K562 (cell line): ENCODE measurements at regions not wholly inside any gene's neighbourhood (a gene's known extent, or its start where the extent isn't known, plus 50 kb on each side); places are given as distances from the start of the nearest gene placed in this dataset.

Experiments
- ATAC-seq: fragments of 200-7000 bp; cut with Tn5 transposase; 3 replicates; pipeline ENCODE4 v1.9.1; 2020; ENCODE audit warnings: moderate library complexity
- BruUV-seq: library from RNA; stranded (reverse); fragments of 400-500 nt; replicated peaks from 2 replicates; lab custom pipeline; 2021; lab: Mats Ljungman, UMichigan
- CTCF ChIA-PET: fragments of 300-600 bp; formaldehyde crosslinking; extraction: SDS; loops from one replicate; lab custom pipeline; 2021; ENCODE audit warnings: low intra/inter-chr PET ratio; lab: Yijun Ruan, JAX
- POLR2A ChIA-PET: fragments of 300-600, 350-650 bp; sonication (Branson Sonifier 250); formaldehyde crosslinking; extraction: SDS; loops from one replicate; lab custom pipeline; 2021; ENCODE audit warnings: antibody characterized with exemption, inconsistent platforms; lab: Yijun Ruan, JAX
- DNase-seq, 4 experiments: peaks; one replicate each; pipeline versions ENCODE4 v3.0.0 to v3.0.0-alpha.2; 2011 to 2018; ENCODE audit warnings: low spot score in 3 of 4, mixed read lengths in 3 of 4; ENCODE audit errors: extremely low read depth in 1 of 4
- FAIRE-seq: peaks from 2 replicates; lab custom pipeline; 2011; peaks lifted over from hg19 to GRCh38; lab: Jason Lieb, UNC
- H2AFZ ChIP-seq: 2 replicates; pipeline ENCODE4 v1.6.0; 2011; ENCODE audit warnings: low read depth, low read length, control low read depth, inconsistent platforms
- H3K27ac ChIP-seq: fragments of 200-600 bp; 3 replicates; pipeline ENCODE4 v1.8.0; 2011; ENCODE audit warnings: low read depth, mild to moderate bottlenecking, control low read depth, inconsistent platforms, low read length, moderate library complexity, mixed read lengths; ENCODE audit errors: extremely low read depth
- H3K27me3 ChIP-seq, 2 experiments: fragments of 300-600 bp in 1 of 2; 2 replicates in 1 of 2; 3 replicates in 1 of 2; pipeline versions ENCODE4 v1.6.0 to v1.8.0; 2011; ENCODE audit warnings: inconsistent platforms in 2 of 2, low read length in 2 of 2, mild to moderate bottlenecking in 1 of 2, mixed read lengths in 1 of 2, moderate library complexity in 1 of 2; ENCODE audit not compliant: control insufficient read depth in 2 of 2, insufficient read depth in 2 of 2
- H3K36me3 ChIP-seq: fragments of 300-600 bp; 3 replicates; pipeline ENCODE4 v1.8.0; 2011; ENCODE audit warnings: mild to moderate bottlenecking, low read length, inconsistent platforms; ENCODE audit not compliant: control insufficient read depth, insufficient read depth
- H3K4me1 ChIP-seq, 2 experiments: fragments of 200-600 bp in 1 of 2; replicated peaks in 1 of 2; 2 replicates in 1 of 2; 3 replicates in 1 of 2; pipeline versions ENCODE4 v1.5.1 to v1.8.0; 2011; ENCODE audit warnings: inconsistent platforms in 2 of 2, low read length in 2 of 2, mild to moderate bottlenecking in 1 of 2, mixed read lengths in 1 of 2, moderate library complexity in 1 of 2; ENCODE audit not compliant: control insufficient read depth in 2 of 2, insufficient read depth in 2 of 2
- H3K4me2 ChIP-seq: 2 replicates; pipeline ENCODE4 v1.6.1; 2011; ENCODE audit warnings: low read length, control low read depth, inconsistent platforms, mixed read lengths; ENCODE audit not compliant: insufficient read depth
- H3K4me3 ChIP-seq: fragments of 200-600 bp; sonication (generic), shearing (Covaris generic); 2 replicates; pipeline ENCODE4 v1.5.1; 2016; ENCODE audit warnings: control low read depth, inconsistent platforms
- H3K79me2 ChIP-seq: fragments of 200-600 bp; 3 replicates; pipeline ENCODE4 v1.8.0; 2011; ENCODE audit warnings: low read length, inconsistent platforms; ENCODE audit not compliant: control insufficient read depth, insufficient read depth
- H3K9ac ChIP-seq, 2 experiments: 2 replicates each; pipeline versions ENCODE4 v1.6.0 to v1.6.1; 2011; ENCODE audit warnings: low read depth in 2 of 2, low read length in 2 of 2, control low read depth in 1 of 2, inconsistent platforms in 1 of 2, mild to moderate bottlenecking in 1 of 2, mixed read lengths in 1 of 2; ENCODE audit not compliant: insufficient read depth in 1 of 2
- H3K9me1 ChIP-seq: one replicate; pipeline ENCODE4 v1.6.0; 2011; ENCODE audit warnings: inconsistent platforms, mild to moderate bottlenecking, low read length, moderate library complexity; ENCODE audit not compliant: control insufficient read depth, insufficient read depth
- H3K9me3 ChIP-seq: replicated peaks from 2 replicates; pipeline ENCODE4 v1.5.1; 2011; ENCODE audit warnings: low read depth, low read length, inconsistent platforms; ENCODE audit not compliant: control insufficient read depth, insufficient read depth
- H4K20me1 ChIP-seq: replicated peaks from 2 replicates; pipeline ENCODE4 v1.6.1; 2011; ENCODE audit warnings: low read length, inconsistent platforms, mixed read lengths; ENCODE audit not compliant: control insufficient read depth, insufficient read depth
- ZNF217 ChIP-seq: sonication (generic); formaldehyde crosslinking; IDR thresholded peaks from 2 replicates; pipeline ENCODE4 v1.8.0; 2022; ENCODE audit warnings: mild to moderate bottlenecking, missing genetic modification reagents
- WGBS: fragments of 100-300 bp; shearing (Covaris generic); methylation state at CpG from one replicate; pipeline ENCODE4 v1.1.6; 2016; ENCODE audit warnings: low coverage, mixed read lengths; ENCODE audit not compliant: insufficient coverage; ENCODE audit errors: missing lambda C conversion rate; 5-methylcytosine and 5-hydroxymethylcytosine counted together
- in situ Hi-C: fragments of 300-500 bp; cut with MboI; formaldehyde crosslinking; loops from 4 replicates; pipeline ENCODE4 v1.15.0; 2018; ENCODE audit warnings: inconsistent platforms, mixed read lengths
- intact Hi-C: fragments of 100-400 bp; cut with micrococcal nuclease; formaldehyde crosslinking; loops from 2 replicates; pipeline ENCODE4 v1.14.2; 2022
- TF ChIP-seq, protein P1 (sequence below): fragments of 150-350 bp; IDR thresholded peaks from 2 replicates; pipeline ENCODE4 v1.6.1; 2014; ENCODE audit warnings: low read depth, mild to moderate bottlenecking, low read length, borderline replicate concordance
- TF ChIP-seq, protein P2 (sequence below): fragments of 200-800 bp; sonication (Bioruptor generic); IDR thresholded peaks from 2 replicates; pipeline ENCODE4 v1.6.1; 2016; ENCODE audit warnings: missing genetic modification characterization, missing compliant biosample characterization
- TF ChIP-seq, protein P3 (sequence below): sonication (generic); formaldehyde crosslinking; IDR thresholded peaks from 2 replicates; pipeline ENCODE4 v1.8.0; 2023; ENCODE audit warnings: mild to moderate bottlenecking, missing genetic modification reagents
- TF ChIP-seq, protein P4 (sequence below): fragments of 250-450 bp; sonication (Bioruptor Pico); IDR thresholded peaks from 2 replicates; pipeline ENCODE4 v1.8.0; 2022; ENCODE audit warnings: inconsistent platforms

DNA sequence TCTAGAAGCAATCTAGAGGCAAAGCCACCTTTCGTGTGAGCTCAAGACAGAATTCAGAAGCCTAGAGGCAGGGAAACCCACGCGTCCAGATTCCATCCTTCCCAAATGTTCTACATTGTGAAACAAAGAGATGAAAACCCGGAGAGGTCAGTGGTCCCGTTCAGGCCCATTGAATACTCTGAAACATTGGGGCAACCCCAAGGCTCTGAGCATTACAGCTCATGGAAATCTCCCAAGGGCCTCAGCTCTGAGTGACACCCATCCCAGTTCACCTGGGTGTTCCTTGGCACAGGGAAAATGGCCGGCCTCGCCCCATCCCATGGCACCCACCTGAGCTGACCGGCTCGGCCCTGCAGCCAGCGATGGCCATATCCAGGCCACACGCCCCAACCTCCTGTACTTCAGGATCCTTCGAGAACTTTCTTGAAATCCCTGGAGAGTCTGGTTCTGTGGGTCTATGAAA, 128.6 kb upstream of the FGF3 start:
- 65% methylated on average over 12 of the region's 12 CpGs for WGBS
- Histone ChIP-seq H3K9ac (peak overlapping the region; percentile 51 to 84; a peak in 2 of 4 replicates), H3K79me2 (no peaks in the 10 kb centered on the region), H3K9me3 (no peaks in the 10 kb centered on the region), H2AFZ (peak overlapping the region; percentile 88), H4K20me1 (no peaks in the 10 kb centered on the region), H3K4me1 (peaks cover 44 to 78% of the 10 kb centered on the region in 2 experiments), H3K4me2 (peak overlapping the region; percentile 12), H3K9me1 (peaks cover 15% of the 10 kb centered on the region), H3K27ac (peak overlapping the region; percentile 67; the same call in 2 of the 3 replicates), H3K4me3 (no peak overlapping the region), H3K36me3 (no peaks in the 10 kb centered on the region), H3K27me3 (0 out of 5 replicates have a peak, but pooled peaks cover 0 to 7% of the 10 kb centered on the region in 2 experiments)
- POLR2A ChIA-PET: interaction anchor here (0.6 to 1.0 kb wide), 4 partner anchors 34 to 896 kb away, joined by 3 to 6 read pairs (median 3); no protein-coding TSS in a partner anchor
- intact Hi-C loops: no loop called here
- in situ Hi-C loops: no loop called here
- DNase-seq (no peak), FAIRE-seq (no peak), ATAC-seq (no peak)
- CTCF ChIA-PET: interaction anchor here (0.7 to 2.9 kb wide), 2 partner anchors 244 to 248 kb away, joined by 3 to 7 read pairs; no protein-coding TSS in a partner anchor
- TF ChIP-seq, protein P1, sequence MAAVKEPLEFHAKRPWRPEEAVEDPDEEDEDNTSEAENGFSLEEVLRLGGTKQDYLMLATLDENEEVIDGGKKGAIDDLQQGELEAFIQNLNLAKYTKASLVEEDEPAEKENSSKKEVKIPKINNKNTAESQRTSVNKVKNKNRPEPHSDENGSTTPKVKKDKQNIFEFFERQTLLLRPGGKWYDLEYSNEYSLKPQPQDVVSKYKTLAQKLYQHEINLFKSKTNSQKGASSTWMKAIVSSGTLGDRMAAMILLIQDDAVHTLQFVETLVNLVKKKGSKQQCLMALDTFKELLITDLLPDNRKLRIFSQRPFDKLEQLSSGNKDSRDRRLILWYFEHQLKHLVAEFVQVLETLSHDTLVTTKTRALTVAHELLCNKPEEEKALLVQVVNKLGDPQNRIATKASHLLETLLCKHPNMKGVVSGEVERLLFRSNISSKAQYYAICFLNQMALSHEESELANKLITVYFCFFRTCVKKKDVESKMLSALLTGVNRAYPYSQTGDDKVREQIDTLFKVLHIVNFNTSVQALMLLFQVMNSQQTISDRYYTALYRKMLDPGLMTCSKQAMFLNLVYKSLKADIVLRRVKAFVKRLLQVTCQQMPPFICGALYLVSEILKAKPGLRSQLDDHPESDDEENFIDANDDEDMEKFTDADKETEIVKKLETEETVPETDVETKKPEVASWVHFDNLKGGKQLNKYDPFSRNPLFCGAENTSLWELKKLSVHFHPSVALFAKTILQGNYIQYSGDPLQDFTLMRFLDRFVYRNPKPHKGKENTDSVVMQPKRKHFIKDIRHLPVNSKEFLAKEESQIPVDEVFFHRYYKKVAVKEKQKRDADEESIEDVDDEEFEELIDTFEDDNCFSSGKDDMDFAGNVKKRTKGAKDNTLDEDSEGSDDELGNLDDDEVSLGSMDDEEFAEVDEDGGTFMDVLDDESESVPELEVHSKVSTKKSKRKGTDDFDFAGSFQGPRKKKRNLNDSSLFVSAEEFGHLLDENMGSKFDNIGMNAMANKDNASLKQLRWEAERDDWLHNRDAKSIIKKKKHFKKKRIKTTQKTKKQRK: no peak
- TF ChIP-seq, protein P2, sequence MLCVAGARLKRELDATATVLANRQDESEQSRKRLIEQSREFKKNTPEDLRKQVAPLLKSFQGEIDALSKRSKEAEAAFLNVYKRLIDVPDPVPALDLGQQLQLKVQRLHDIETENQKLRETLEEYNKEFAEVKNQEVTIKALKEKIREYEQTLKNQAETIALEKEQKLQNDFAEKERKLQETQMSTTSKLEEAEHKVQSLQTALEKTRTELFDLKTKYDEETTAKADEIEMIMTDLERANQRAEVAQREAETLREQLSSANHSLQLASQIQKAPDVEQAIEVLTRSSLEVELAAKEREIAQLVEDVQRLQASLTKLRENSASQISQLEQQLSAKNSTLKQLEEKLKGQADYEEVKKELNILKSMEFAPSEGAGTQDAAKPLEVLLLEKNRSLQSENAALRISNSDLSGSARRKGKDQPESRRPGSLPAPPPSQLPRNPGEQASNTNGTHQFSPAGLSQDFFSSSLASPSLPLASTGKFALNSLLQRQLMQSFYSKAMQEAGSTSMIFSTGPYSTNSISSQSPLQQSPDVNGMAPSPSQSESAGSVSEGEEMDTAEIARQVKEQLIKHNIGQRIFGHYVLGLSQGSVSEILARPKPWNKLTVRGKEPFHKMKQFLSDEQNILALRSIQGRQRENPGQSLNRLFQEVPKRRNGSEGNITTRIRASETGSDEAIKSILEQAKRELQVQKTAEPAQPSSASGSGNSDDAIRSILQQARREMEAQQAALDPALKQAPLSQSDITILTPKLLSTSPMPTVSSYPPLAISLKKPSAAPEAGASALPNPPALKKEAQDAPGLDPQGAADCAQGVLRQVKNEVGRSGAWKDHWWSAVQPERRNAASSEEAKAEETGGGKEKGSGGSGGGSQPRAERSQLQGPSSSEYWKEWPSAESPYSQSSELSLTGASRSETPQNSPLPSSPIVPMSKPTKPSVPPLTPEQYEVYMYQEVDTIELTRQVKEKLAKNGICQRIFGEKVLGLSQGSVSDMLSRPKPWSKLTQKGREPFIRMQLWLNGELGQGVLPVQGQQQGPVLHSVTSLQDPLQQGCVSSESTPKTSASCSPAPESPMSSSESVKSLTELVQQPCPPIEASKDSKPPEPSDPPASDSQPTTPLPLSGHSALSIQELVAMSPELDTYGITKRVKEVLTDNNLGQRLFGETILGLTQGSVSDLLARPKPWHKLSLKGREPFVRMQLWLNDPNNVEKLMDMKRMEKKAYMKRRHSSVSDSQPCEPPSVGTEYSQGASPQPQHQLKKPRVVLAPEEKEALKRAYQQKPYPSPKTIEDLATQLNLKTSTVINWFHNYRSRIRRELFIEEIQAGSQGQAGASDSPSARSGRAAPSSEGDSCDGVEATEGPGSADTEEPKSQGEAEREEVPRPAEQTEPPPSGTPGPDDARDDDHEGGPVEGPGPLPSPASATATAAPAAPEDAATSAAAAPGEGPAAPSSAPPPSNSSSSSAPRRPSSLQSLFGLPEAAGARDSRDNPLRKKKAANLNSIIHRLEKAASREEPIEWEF (CRISPR knock-in tag): 0 out of 2 replicates have a peak, but pooled peaks have one; percentile 11
- TF ChIP-seq, protein P3, sequence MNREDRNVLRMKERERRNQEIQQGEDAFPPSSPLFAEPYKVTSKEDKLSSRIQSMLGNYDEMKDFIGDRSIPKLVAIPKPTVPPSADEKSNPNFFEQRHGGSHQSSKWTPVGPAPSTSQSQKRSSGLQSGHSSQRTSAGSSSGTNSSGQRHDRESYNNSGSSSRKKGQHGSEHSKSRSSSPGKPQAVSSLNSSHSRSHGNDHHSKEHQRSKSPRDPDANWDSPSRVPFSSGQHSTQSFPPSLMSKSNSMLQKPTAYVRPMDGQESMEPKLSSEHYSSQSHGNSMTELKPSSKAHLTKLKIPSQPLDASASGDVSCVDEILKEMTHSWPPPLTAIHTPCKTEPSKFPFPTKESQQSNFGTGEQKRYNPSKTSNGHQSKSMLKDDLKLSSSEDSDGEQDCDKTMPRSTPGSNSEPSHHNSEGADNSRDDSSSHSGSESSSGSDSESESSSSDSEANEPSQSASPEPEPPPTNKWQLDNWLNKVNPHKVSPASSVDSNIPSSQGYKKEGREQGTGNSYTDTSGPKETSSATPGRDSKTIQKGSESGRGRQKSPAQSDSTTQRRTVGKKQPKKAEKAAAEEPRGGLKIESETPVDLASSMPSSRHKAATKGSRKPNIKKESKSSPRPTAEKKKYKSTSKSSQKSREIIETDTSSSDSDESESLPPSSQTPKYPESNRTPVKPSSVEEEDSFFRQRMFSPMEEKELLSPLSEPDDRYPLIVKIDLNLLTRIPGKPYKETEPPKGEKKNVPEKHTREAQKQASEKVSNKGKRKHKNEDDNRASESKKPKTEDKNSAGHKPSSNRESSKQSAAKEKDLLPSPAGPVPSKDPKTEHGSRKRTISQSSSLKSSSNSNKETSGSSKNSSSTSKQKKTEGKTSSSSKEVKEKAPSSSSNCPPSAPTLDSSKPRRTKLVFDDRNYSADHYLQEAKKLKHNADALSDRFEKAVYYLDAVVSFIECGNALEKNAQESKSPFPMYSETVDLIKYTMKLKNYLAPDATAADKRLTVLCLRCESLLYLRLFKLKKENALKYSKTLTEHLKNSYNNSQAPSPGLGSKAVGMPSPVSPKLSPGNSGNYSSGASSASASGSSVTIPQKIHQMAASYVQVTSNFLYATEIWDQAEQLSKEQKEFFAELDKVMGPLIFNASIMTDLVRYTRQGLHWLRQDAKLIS (CRISPR knock-in tag): 0 out of 2 replicates have a peak, but pooled peaks have one; percentile 10
- TF ChIP-seq, protein P4, sequence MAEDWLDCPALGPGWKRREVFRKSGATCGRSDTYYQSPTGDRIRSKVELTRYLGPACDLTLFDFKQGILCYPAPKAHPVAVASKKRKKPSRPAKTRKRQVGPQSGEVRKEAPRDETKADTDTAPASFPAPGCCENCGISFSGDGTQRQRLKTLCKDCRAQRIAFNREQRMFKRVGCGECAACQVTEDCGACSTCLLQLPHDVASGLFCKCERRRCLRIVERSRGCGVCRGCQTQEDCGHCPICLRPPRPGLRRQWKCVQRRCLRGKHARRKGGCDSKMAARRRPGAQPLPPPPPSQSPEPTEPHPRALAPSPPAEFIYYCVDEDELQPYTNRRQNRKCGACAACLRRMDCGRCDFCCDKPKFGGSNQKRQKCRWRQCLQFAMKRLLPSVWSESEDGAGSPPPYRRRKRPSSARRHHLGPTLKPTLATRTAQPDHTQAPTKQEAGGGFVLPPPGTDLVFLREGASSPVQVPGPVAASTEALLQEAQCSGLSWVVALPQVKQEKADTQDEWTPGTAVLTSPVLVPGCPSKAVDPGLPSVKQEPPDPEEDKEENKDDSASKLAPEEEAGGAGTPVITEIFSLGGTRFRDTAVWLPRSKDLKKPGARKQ (CRISPR knock-in tag): no peak
- TF ChIP-seq ZNF217 (CRISPR knock-in tag): no peak
- no TSS peak for BruUV-seq
